ENCODE measurements at regions not wholly inside any gene's neighbourhood (a gene's known extent, or its start where the extent isn't known, plus 50 kb on each side); places are given as distances from the start of the nearest gene placed in this dataset.

DNA sequence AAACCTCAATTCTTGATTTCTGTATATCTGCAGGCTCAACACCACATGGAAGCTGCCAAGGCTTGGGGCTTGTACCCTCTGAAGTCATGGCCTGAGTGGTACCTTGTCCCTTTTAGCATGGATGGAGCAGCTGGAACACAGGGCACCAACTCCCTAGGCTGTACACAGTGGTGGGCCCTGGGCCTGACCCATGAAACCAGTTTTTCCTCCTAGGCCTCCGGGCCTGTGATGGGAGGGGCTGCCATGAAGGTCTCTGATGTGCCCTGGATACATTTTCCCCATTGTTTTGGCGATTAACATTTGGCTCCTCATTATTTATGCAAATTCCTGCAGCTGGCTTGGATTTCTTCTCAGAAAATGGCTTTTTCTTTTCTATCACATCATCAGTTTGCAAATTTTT lies 131.6 kb downstream of the NDFIP2 start:
- TF ChIP-seq, protein P1, sequence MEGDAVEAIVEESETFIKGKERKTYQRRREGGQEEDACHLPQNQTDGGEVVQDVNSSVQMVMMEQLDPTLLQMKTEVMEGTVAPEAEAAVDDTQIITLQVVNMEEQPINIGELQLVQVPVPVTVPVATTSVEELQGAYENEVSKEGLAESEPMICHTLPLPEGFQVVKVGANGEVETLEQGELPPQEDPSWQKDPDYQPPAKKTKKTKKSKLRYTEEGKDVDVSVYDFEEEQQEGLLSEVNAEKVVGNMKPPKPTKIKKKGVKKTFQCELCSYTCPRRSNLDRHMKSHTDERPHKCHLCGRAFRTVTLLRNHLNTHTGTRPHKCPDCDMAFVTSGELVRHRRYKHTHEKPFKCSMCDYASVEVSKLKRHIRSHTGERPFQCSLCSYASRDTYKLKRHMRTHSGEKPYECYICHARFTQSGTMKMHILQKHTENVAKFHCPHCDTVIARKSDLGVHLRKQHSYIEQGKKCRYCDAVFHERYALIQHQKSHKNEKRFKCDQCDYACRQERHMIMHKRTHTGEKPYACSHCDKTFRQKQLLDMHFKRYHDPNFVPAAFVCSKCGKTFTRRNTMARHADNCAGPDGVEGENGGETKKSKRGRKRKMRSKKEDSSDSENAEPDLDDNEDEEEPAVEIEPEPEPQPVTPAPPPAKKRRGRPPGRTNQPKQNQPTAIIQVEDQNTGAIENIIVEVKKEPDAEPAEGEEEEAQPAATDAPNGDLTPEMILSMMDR (IDR thresholded peaks at IDR 0.05; ENCODE audit: low read depth, low read length, missing input control), result no peak
- TF ChIP-seq TAF1 (conservative IDR thresholded peaks at IDR 0.05) (no peak), NR2F2 (IDR thresholded peaks at IDR 0.05) (no peak), YY1 (IDR thresholded peaks at IDR 0.05) (no peak), FOXA1 (IDR thresholded peaks at IDR 0.05) (no peak), SP1 (IDR thresholded peaks at IDR 0.05) (no peak), JUND (IDR thresholded peaks at IDR 0.05) (no peak)

Data from liver (tissue), 3 donors.